Endodermal cell (in vitro differentiated cells): ENCODE measurements at regions not wholly inside any gene's neighbourhood (a gene's known extent, or its start where the extent isn't known, plus 50 kb on each side); places are given as distances from the start of the nearest gene placed in this dataset.

Experiments used
- DNase-seq: peaks from one replicate; pipeline ENCODE4 v3.0.0-alpha.2; 2017
- H3K27ac ChIP-seq: 2 replicates; pipeline ENCODE4 v1.5.1; 2013; ENCODE audit warnings: mild to moderate bottlenecking, low read depth, low read length, moderate library complexity
- H3K27me3 ChIP-seq: 2 replicates; pipeline ENCODE4 v1.6.1; 2013; ENCODE audit warnings: mild to moderate bottlenecking, low read length, moderate library complexity; ENCODE audit not compliant: insufficient read depth, control insufficient read depth, poor library complexity, severe bottlenecking
- H3K36me3 ChIP-seq: 2 replicates; pipeline ENCODE4 v1.7.0; 2013; ENCODE audit warnings: mild to moderate bottlenecking, low read length, moderate library complexity; ENCODE audit not compliant: control insufficient read depth, insufficient read depth
- H3K4me1 ChIP-seq: one replicate; pipeline ENCODE4 v1.7.0; 2013; ENCODE audit warnings: low read length; ENCODE audit not compliant: control insufficient read depth, insufficient read depth
- H3K4me3 ChIP-seq: 2 replicates; pipeline ENCODE4 v1.5.1; 2013; ENCODE audit warnings: mild to moderate bottlenecking, low read length, moderate library complexity
- H3K9ac ChIP-seq: 2 replicates; pipeline ENCODE4 v1.6.1; 2013; ENCODE audit warnings: mild to moderate bottlenecking, low read length, moderate library complexity; ENCODE audit not compliant: poor library complexity, severe bottlenecking; ENCODE audit errors: extremely low read depth
- H3K9me3 ChIP-seq: 2 replicates; pipeline ENCODE4 v1.6.1; 2013; ENCODE audit warnings: mild to moderate bottlenecking, low read length, moderate library complexity; ENCODE audit not compliant: control insufficient read depth
- H3K27ac Mint-ChIP-seq: 2 replicates; pipeline ENCODE4 v1.8.0; 2020; ENCODE audit warnings: mixed read lengths
- H3K27me3 Mint-ChIP-seq: 2 replicates; pipeline ENCODE4 v1.8.0; 2021; ENCODE audit warnings: mild to moderate bottlenecking, mixed read lengths; ENCODE audit not compliant: insufficient read depth
- H3K36me3 Mint-ChIP-seq: 2 replicates; pipeline ENCODE4 v1.8.0; 2020; ENCODE audit warnings: low read depth, mixed read lengths
- H3K4me1 Mint-ChIP-seq: 2 replicates; pipeline ENCODE4 v1.8.0; 2020; ENCODE audit warnings: mixed read lengths
- H3K4me3 Mint-ChIP-seq: 2 replicates; pipeline ENCODE4 v1.8.0; 2020; ENCODE audit warnings: mild to moderate bottlenecking, moderate library complexity, mixed read lengths
- H3K9me3 Mint-ChIP-seq: 2 replicates; pipeline ENCODE4 v1.8.0; 2020; ENCODE audit warnings: mild to moderate bottlenecking, mixed read lengths
- WGBS, 2 experiments: methylation state at CpG; one replicate each; pipeline versions ENCODE4 v1.1.5 to v1.1.7; 2013; ENCODE audit warnings: missing lambda C conversion rate in 2 of 2, mixed read lengths in 1 of 2; ENCODE audit not compliant: insufficient coverage in 1 of 2, insufficient read length in 1 of 2; 5-methylcytosine and 5-hydroxymethylcytosine counted together
- TF ChIP-seq, protein P1 (sequence below): fragments of 200-600 bp; sonication (generic); conservative IDR thresholded peaks from 2 replicates; pipeline ENCODE4 v1.5.0; 2021; ENCODE audit warnings: antibody characterized with exemption, mild to moderate bottlenecking

GRCh38 chr13:50412046-50412617, 396.9 kb downstream of the KCNRG start:
- Histone ChIP-seq H3K9ac (no peak overlapping the region), H3K9me3 (peaks cover 6% of the 10 kb centered on the region), H3K27me3 (peaks cover 10% of the 10 kb centered on the region), H3K4me3 (no peak overlapping the region), H3K36me3 (no peaks in the 10 kb centered on the region), H3K4me1 (peaks cover 4% of the 10 kb centered on the region), H3K27ac (no peak overlapping the region)
- Mint-ChIP-seq H3K9me3 (peaks cover 7% of the 10 kb centered on the region), H3K4me1 (peaks cover 36% of the 10 kb centered on the region), H3K36me3 (peaks cover 6% of the 10 kb centered on the region), H3K27ac (no peak overlapping the region), H3K4me3 (no peak overlapping the region), H3K27me3 (peaks cover 22% of the 10 kb centered on the region)
- 88 to 89% methylated on average over 3 to 4 of the region's 4 CpGs for WGBS, 2 experiments
- DNase-seq = no peak
- TF ChIP-seq, protein P1, sequence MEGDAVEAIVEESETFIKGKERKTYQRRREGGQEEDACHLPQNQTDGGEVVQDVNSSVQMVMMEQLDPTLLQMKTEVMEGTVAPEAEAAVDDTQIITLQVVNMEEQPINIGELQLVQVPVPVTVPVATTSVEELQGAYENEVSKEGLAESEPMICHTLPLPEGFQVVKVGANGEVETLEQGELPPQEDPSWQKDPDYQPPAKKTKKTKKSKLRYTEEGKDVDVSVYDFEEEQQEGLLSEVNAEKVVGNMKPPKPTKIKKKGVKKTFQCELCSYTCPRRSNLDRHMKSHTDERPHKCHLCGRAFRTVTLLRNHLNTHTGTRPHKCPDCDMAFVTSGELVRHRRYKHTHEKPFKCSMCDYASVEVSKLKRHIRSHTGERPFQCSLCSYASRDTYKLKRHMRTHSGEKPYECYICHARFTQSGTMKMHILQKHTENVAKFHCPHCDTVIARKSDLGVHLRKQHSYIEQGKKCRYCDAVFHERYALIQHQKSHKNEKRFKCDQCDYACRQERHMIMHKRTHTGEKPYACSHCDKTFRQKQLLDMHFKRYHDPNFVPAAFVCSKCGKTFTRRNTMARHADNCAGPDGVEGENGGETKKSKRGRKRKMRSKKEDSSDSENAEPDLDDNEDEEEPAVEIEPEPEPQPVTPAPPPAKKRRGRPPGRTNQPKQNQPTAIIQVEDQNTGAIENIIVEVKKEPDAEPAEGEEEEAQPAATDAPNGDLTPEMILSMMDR = no peak

DNA sequence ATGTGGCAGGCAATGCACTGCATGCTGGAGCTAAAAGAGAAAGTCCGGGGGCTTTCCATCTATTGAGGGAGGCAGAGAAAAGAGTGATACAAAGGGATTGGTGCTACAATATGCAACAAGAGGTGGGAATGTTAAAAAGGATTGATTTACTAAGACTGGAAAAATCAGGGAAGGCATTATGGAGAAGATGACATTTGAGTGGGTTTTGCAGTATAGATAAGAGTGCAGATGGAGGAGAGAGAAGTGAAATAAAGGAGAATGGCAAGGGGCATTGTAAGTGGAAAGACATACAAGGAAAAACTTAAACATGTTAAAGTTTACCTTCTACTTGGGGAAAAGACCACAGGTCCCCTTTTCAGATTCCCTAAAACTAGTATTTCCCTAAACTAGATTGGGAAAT, 399.4 kb downstream of the KCNRG start:
- peaks cover 7% of the 10 kb centered on the region for H3K9me3 Mint-ChIP-seq
- H3K4me1 ChIP-seq = peaks cover 4% of the 10 kb centered on the region
- H3K4me3 ChIP-seq = no peak overlapping the region
- H3K27me3 Mint-ChIP-seq = peaks cover 16% of the 10 kb centered on the region
- H3K27me3 ChIP-seq = no peaks in the 10 kb centered on the region
- 89% methylated on average over 1 of the region's 1 CpG for WGBS, 2 experiments
- H3K4me1 Mint-ChIP-seq = peaks cover 29% of the 10 kb centered on the region
- no peak overlapping the region for H3K4me3 Mint-ChIP-seq
- no peak overlapping the region for H3K27ac ChIP-seq
- no peak overlapping the region for H3K9ac ChIP-seq
- H3K36me3 ChIP-seq = no peaks in the 10 kb centered on the region
- TF ChIP-seq, protein P1 = no peak
- H3K9me3 ChIP-seq = peaks cover 6% of the 10 kb centered on the region
- no peak for DNase-seq
- peaks cover 6% of the 10 kb centered on the region for H3K36me3 Mint-ChIP-seq
- H3K27ac Mint-ChIP-seq = no peak overlapping the region

GRCh38 chr13:50415428-50415827, 400.2 kb downstream of the KCNRG start:
- DNase-seq = no peak
- Mint-ChIP-seq H3K4me3 (no peak overlapping the region), H3K4me1 (peaks cover 26% of the 10 kb centered on the region), H3K27me3 (peaks cover 10% of the 10 kb centered on the region), H3K36me3 (peaks cover 6% of the 10 kb centered on the region), H3K27ac (no peak overlapping the region), H3K9me3 (peaks cover 7% of the 10 kb centered on the region)
- Histone ChIP-seq H3K9ac (no peak overlapping the region), H3K27me3 (no peaks in the 10 kb centered on the region), H3K27ac (no peak overlapping the region), H3K36me3 (no peaks in the 10 kb centered on the region), H3K4me1 (peaks cover 4% of the 10 kb centered on the region), H3K9me3 (peaks cover 6% of the 10 kb centered on the region), H3K4me3 (no peak overlapping the region)
- 93 to 95% methylated on average over 2 to 3 of the region's 3 CpGs for WGBS, 2 experiments
- TF ChIP-seq, protein P1 = no peak
